HG03045 (cell line): ENCODE measurements at regions not wholly inside any gene's neighbourhood (a gene's known extent, or its start where the extent isn't known, plus 50 kb on each side); places are given as distances from the start of the nearest gene placed in this dataset.

Experiments used
- ATAC-seq: cut with Tn5 transposase; IDR thresholded peaks from one replicate; pipeline ENCODE4 v1.9.1; 2021; ENCODE audit warnings: mild to moderate bottlenecking, moderate library complexity; ENCODE audit not compliant: unreplicated experiment

DNA sequence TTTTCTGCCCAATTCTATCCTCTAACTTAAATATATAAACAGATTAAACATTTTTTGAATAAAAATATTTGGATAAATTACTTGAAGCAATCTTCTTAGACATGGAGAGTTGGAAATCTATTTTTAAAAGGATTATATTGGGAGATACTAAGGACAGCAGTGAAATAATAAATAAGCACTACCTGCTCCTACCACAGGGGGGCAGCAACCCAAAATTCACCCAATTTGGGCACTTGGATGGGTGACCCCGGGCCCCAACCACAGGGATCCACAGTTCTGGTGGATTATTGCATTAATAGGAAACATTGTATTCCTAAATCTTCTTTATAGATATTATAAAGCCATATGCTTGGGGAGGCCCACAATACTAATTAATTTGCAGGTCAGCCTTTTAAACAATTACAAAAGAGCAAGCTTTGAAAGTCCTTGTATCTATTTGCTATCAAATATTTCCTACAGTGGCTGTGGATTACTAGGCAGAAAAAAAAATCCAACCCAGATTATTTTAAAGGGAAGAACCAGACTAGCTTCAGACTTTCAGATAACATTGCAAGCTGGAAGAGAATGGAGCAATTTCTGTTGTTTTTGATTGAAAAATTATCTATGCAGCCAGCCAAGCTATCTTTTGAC, 66.4 kb upstream of the PDE10A start:
- ATAC-seq, result no peak

- no peak for ATAC-seq
Observed at GRCh38 chr6:165728216-165728615, 65.2 kb upstream of the PDE10A start.

DNA sequence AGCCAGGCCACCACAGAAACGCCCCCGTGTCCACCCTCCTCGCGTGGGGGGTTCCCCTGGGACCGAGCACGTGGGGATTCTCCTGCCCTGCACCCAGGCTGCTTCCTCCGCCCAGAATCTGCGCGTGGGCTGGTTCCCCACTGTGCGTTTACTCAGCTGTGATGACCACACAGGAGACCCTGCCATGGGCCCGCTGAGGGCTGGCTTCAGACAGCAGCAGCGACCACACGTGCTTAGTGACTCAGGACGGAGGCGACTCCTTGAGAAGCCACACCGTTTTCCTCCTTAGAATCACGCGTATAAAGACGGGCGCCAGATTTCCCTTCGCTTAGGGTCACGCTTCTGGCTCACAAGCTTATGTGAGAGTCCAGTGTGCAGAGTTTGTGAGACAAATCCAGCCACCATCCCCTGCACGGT, 63.9 kb upstream of the PDE10A start:
- no peak for ATAC-seq

GRCh38 chr6:165726290-165726875, 63.3 kb upstream of the PDE10A start:
- no peak for ATAC-seq

DNA sequence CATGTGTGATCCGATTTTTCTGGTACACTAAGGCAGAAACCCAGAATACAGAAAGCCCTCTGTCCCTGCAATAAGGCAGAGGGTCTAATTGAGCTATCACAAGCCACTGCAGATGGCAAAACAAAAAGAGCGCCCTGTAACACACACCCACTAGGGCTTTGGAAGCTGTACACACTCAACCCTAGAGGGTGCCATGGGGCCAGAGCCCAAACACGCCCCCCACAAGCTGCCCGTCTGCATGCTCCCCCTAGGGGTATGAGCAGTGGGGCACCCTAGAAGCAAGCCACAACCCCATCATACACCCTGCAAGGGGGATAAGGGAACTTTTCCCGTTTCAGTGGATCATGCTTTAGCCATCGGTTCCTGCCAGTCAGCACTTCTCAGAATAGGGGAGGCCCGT, 62.2 kb upstream of the PDE10A start:
- no peak for ATAC-seq

DNA sequence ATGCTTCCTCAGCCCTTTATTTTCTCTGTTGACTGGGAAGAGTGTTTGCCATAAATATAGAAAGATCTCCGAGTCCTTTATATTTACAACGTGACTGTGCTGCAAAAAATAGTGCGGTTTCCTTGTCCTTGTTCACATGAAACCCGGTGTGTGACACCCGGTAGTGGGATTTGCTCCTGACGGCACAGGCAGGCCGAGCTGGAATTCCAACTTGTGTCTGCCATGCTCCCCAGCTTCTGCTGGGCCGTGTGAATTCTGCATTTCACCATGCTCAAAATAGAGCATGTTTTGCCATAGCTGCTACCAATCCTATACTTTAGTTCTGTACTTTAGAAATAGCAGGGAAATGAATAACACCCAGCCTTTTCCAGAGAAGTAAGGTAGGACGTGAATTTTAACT, 60.3 kb upstream of the PDE10A start:
- ATAC-seq, result no peak

DNA sequence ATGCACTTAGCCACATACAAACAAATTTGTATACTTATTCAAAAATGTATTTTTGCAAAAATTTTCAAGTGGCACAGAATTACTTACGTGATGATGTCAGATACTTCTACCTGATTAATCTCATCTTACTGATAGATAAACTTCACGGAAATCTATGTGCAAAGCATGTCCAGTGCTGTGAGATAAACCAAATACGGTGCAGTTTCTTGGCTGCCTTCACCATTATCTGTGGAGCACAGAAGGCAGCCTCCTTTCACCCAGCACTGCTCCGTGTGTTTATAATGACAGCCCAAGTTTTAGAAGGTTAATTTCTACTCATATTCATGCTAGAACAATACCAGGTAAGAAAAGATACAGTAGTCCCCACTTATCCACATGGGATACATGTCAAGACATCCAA, 59.0 kb upstream of the PDE10A start:
- no peak for ATAC-seq

DNA sequence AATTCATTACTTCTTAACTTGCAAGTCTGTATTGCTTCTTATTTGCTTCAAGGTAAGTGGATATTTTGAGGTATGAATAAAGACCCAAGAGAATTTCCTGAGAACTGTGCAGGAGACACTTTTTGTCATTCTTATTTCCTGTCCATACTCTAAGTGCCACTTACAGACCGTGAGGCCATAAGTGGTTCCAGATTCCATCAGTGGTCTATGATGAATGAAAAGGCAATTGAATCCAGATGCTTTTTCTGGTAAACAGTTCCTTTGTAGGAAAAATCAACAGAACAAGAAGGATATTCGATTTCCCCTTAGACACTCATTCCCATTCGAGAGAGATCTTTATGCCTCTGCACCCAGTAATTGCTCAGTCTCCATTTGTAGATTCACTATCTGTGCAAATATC, 58.3 kb upstream of the PDE10A start:
- ATAC-seq, result no peak

GRCh38 chr6:165718491-165718891, 55.5 kb upstream of the PDE10A start:
- no peak for ATAC-seq

DNA sequence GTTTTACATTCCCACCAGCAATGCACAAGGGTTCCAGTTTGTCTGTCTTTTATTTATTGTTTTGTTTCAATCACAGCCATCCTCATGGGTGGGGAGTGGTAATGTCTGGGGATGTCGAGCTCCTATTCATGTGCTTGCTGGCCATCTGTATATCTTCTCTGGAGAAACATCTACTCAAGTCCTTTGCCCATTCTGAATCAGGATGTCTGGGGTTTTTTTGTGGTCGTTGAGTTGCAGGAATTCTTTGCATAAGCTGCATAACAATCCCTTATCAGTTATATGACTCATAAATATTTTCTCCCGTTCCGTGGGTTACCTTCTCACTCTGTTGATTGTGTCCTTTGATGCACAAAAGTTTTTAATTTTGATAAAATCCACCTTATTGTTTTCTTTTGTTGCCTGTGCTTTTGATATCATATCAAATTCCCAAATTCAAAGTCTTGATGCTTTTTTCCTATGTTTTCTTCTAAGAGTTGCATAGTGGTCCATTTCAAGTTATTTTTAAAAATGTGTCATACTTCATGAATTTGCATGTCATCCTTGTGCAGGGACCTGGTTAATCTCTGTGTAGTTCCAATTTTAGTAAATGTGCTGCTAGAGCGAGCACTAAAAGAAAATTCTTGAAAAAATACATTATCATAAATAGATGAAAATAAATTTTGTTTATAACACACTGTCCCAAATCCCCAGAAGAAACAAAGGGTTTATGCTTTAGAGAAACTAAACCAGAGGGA, 54.9 kb upstream of the PDE10A start:
- no peak for ATAC-seq

GRCh38 chr6:165716886-165717285, 53.8 kb upstream of the PDE10A start:
- no peak for ATAC-seq

- no peak for ATAC-seq
Observed at GRCh38 chr6:165715428-165715827, 52.4 kb upstream of the PDE10A start.

- ATAC-seq, result no peak
Observed at GRCh38 chr6:165714907-165715306, 51.9 kb upstream of the PDE10A start.

DNA sequence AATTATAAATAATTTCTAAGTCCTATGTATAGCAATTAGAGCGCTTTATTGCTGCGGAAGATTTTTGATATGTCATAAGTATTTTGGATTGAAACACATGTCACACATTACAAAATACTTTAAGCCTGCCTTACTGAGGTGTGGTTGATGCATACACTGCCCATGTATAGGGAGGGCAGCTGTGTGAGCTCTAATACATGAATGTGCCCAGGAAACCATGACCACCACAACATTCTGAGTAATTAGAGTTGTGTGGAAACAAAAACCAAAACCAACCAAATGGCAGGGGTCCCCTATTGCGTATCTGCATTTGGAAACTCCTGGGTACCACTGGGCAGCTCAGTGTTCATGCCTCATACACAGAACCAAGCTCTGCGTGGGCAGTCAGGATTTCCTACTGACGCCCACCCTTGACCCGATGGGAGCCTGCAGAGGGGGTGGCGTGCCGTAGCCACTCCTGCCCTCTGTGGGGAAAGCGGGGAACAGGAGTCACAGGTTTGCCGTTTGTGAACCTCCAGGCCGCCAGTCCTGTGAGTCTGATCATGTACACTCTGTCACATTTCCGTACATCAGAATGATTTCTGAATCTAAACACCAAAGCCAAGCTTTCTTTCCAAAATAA, 50.9 kb upstream of the PDE10A start:
- no peak for ATAC-seq
